H9 (cell line): ENCODE measurements at regions not wholly inside any gene's neighbourhood (a gene's known extent, or its start where the extent isn't known, plus 50 kb on each side); places are given as distances from the start of the nearest gene placed in this dataset.

Experiments used
- DNase-seq: peaks from one replicate; pipeline ENCODE4 v3.0.0-alpha.2; 2017
- H2AFZ ChIP-seq: one replicate; pipeline ENCODE4 v1.6.1; 2013; ENCODE audit warnings: mild to moderate bottlenecking, low read length, control low read depth, moderate library complexity
- H2AK5ac ChIP-seq: 2 replicates; pipeline ENCODE4 v1.6.1; 2013; ENCODE audit warnings: low read length, control low read depth, mixed read lengths; ENCODE audit not compliant: insufficient read length
- H2BK120ac ChIP-seq: one replicate; pipeline ENCODE4 v1.6.1; 2013; ENCODE audit warnings: low read depth, mild to moderate bottlenecking, low read length, control low read depth, inconsistent platforms; ENCODE audit not compliant: poor library complexity, severe bottlenecking
- H2BK12ac ChIP-seq: 2 replicates; pipeline ENCODE4 v1.6.1; 2013; ENCODE audit warnings: low read length, control low read depth, mixed read lengths, low read depth; ENCODE audit not compliant: insufficient read length
- H2BK15ac ChIP-seq: 2 replicates; pipeline ENCODE4 v1.6.1; 2013; ENCODE audit warnings: low read depth, low read length, control low read depth
- H2BK20ac ChIP-seq: one replicate; pipeline ENCODE4 v1.6.1; 2013; ENCODE audit warnings: low read depth, mild to moderate bottlenecking, low read length, control low read depth, inconsistent platforms; ENCODE audit not compliant: poor library complexity, severe bottlenecking
- H2BK5ac ChIP-seq: 2 replicates; pipeline ENCODE4 v1.6.1; 2013; ENCODE audit warnings: low read length, control low read depth, mixed read lengths; ENCODE audit not compliant: insufficient read length
- H3K14ac ChIP-seq: 2 replicates; pipeline ENCODE4 v1.6.1; 2013; ENCODE audit warnings: low read length, control low read depth; ENCODE audit not compliant: insufficient read depth
- H3K18ac ChIP-seq: 2 replicates; pipeline ENCODE4 v1.6.1; 2013; ENCODE audit warnings: low read depth, mild to moderate bottlenecking, mixed read lengths, low read length, control low read depth; ENCODE audit not compliant: insufficient read length
- H3K23ac ChIP-seq: 2 replicates; pipeline ENCODE4 v1.6.1; 2013; ENCODE audit warnings: low read length, control low read depth, mixed read lengths, low read depth; ENCODE audit not compliant: insufficient read length
- H3K23me2 ChIP-seq: 2 replicates; pipeline ENCODE4 v1.6.1; 2013; ENCODE audit warnings: low read depth, mild to moderate bottlenecking, mixed read lengths, low read length, control low read depth; ENCODE audit not compliant: insufficient read length, poor library complexity, severe bottlenecking
- H3K27ac ChIP-seq: 2 replicates; pipeline ENCODE4 v1.5.1; 2013; ENCODE audit warnings: low read length, control low read depth, mixed read lengths, low read depth; ENCODE audit not compliant: insufficient read length
- H3K27me3 ChIP-seq: 2 replicates; pipeline ENCODE4 v1.6.1; 2013; ENCODE audit warnings: low read length, control low read depth, inconsistent platforms; ENCODE audit not compliant: insufficient read depth
- H3K4ac ChIP-seq: 2 replicates; pipeline ENCODE4 v1.6.1; 2013; ENCODE audit warnings: low read depth, mild to moderate bottlenecking, control low read depth, inconsistent platforms, low read length, moderate library complexity
- H3K4me1 ChIP-seq: 2 replicates; pipeline ENCODE4 v1.6.1; 2013; ENCODE audit warnings: low read length, control low read depth, inconsistent platforms; ENCODE audit not compliant: insufficient read depth
- H3K4me2 ChIP-seq: 2 replicates; pipeline ENCODE4 v1.6.1; 2013; ENCODE audit warnings: low read length, control low read depth, mixed read lengths; ENCODE audit not compliant: insufficient read length, insufficient read depth
- H3K56ac ChIP-seq: 2 replicates; pipeline ENCODE4 v1.6.1; 2013; ENCODE audit warnings: low read depth, mild to moderate bottlenecking, mixed read lengths, low read length, control low read depth; ENCODE audit not compliant: insufficient read length
- H3K79me1 ChIP-seq: 2 replicates; pipeline ENCODE4 v1.6.1; 2013; ENCODE audit warnings: low read depth, mild to moderate bottlenecking, moderate library complexity, low read length, control low read depth, inconsistent platforms; ENCODE audit not compliant: insufficient read depth, poor library complexity, severe bottlenecking
- H3K79me2 ChIP-seq: 2 replicates; pipeline ENCODE4 v1.6.1; 2013; ENCODE audit warnings: low read length, control low read depth, inconsistent platforms; ENCODE audit not compliant: insufficient read depth
- H3K9ac ChIP-seq: 2 replicates; pipeline ENCODE4 v1.6.1; 2013; ENCODE audit warnings: low read length, control low read depth, mixed read lengths; ENCODE audit not compliant: insufficient read length; ENCODE audit errors: extremely low read depth
- H3K9me3 ChIP-seq: one replicate; pipeline ENCODE4 v1.6.1; 2013; ENCODE audit warnings: low read depth, low read length, inconsistent platforms; ENCODE audit not compliant: control insufficient read depth
- H3T11ph ChIP-seq: one replicate; pipeline ENCODE4 v1.6.1; 2013; ENCODE audit warnings: mild to moderate bottlenecking, low read length, control low read depth, inconsistent platforms
- H4K20me1 ChIP-seq: one replicate; pipeline ENCODE4 v1.6.1; 2013; ENCODE audit not compliant: control insufficient read depth, insufficient read length, insufficient read depth
- H4K5ac ChIP-seq: 2 replicates; pipeline ENCODE4 v1.6.1; 2013; ENCODE audit warnings: low read depth, mild to moderate bottlenecking, mixed read lengths, low read length, control low read depth; ENCODE audit not compliant: insufficient read length
- H4K8ac ChIP-seq: replicated peaks from 2 replicates; pipeline ENCODE4 v1.6.1; 2013; ENCODE audit warnings: low read length, control low read depth, mixed read lengths, low read depth; ENCODE audit not compliant: insufficient read length
- H4K91ac ChIP-seq: 2 replicates; pipeline ENCODE4 v1.6.1; 2013; ENCODE audit warnings: low read depth, mild to moderate bottlenecking, moderate library complexity, mixed read lengths, low read length, control low read depth; ENCODE audit not compliant: insufficient read length
- H3K27ac Mint-ChIP-seq, 3 experiments: 2 replicates in 2 of 3; 3 replicates in 1 of 3; pipeline ENCODE4 v1.8.0; 2020 to 2021; ENCODE audit warnings: mixed read lengths in 3 of 3, mild to moderate bottlenecking in 1 of 3, moderate library complexity in 1 of 3
- H3K27me3 Mint-ChIP-seq: 2 replicates; pipeline ENCODE4 v1.8.0; 2021; ENCODE audit warnings: low read depth, mild to moderate bottlenecking, moderate library complexity, mixed read lengths
- H3K36me3 Mint-ChIP-seq, 3 experiments: 2 replicates in 2 of 3; 3 replicates in 1 of 3; pipeline ENCODE4 v1.8.0; 2020 to 2021; ENCODE audit warnings: low read depth in 3 of 3, mixed read lengths in 3 of 3; ENCODE audit not compliant: insufficient read depth in 1 of 3
- H3K4me1 Mint-ChIP-seq, 2 experiments: 2 replicates each; pipeline ENCODE4 v1.8.0; 2020; ENCODE audit warnings: mixed read lengths in 2 of 2
- H3K4me3 Mint-ChIP-seq, 2 experiments: 2 replicates in 1 of 2; 3 replicates in 1 of 2; pipeline ENCODE4 v1.8.0; 2020 to 2021; ENCODE audit warnings: mild to moderate bottlenecking in 2 of 2, mixed read lengths in 2 of 2, moderate library complexity in 1 of 2
- H3K9me3 Mint-ChIP-seq, 2 experiments: 2 replicates in 1 of 2; 3 replicates in 1 of 2; pipeline ENCODE4 v1.8.0; 2020; ENCODE audit warnings: mild to moderate bottlenecking in 2 of 2, mixed read lengths in 2 of 2, moderate library complexity in 1 of 2
- WGBS: extraction: QIAGEN DNeasy Blood & Tissue Kit; methylation state at CpG from one replicate; pipeline ENCODE4 v1.1.7; 2013; ENCODE audit warnings: missing lambda C conversion rate, low lambda C conversion rate, mixed read lengths; ENCODE audit not compliant: insufficient read length; ENCODE audit errors: extremely low coverage; 5-methylcytosine and 5-hydroxymethylcytosine counted together
- TF ChIP-seq, protein P1 (sequence below): fragments of 200-600 bp; sonication (generic); conservative IDR thresholded peaks from 3 replicates; pipeline ENCODE4 v1.8.0; 2021; ENCODE audit warnings: antibody characterized with exemption, mild to moderate bottlenecking

DNA sequence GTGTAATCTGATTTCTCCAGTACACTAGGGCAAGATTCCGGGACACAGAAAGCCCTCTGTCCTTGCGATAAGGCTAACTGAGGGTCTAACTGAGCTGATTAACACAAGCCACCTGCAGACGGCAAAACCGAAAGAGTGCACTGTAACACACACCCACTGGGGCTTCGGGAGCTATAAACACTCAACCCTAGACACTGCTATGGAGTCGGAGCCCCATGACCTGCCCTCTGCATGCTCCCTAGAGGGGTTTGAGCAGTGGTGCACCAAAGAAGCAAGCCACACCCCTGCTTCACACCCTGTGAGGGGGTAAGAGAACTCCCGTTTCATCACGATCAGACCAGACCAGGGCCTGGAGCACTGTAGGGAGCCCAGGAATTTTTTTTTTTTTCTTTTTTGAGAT lies 72.4 kb downstream of the DMRTA2 start:
- Histone ChIP-seq H3K27ac (no peak overlapping the region), H2BK120ac (no peak overlapping the region), H2BK12ac (no peak overlapping the region), H3K79me1 (no peaks in the 10 kb centered on the region), H3K23ac (no peak overlapping the region), H3K4me1 (no peaks in the 10 kb centered on the region), H3K56ac (no peak overlapping the region), H2BK15ac (no peak overlapping the region), H3K9me3 (no peaks in the 10 kb centered on the region), H4K91ac (no peak overlapping the region), H3K9ac (no peak overlapping the region), H3T11ph (no peak overlapping the region), H3K23me2 (no peaks in the 10 kb centered on the region), H4K20me1 (no peaks in the 10 kb centered on the region), H4K8ac (no peak overlapping the region), H3K14ac (no peak overlapping the region), H3K27me3 (no peaks in the 10 kb centered on the region), H2BK20ac (no peak overlapping the region), H2AK5ac (no peak overlapping the region), H2AFZ (no peak overlapping the region), H2BK5ac (no peak overlapping the region), H3K79me2 (no peaks in the 10 kb centered on the region), H3K18ac (no peak overlapping the region), H4K5ac (no peak overlapping the region), H3K4ac (no peak overlapping the region), H3K4me2 (no peak overlapping the region)
- WGBS: no CpG with 5 or more reads among the region's 8 CpGs
- Mint-ChIP-seq H3K27ac (no peak overlapping the region; a peak in 1 of 7 replicates), H3K36me3 (no peaks in the 10 kb centered on the region; a peak in 1 of 7 replicates), H3K4me3 (no peak overlapping the region), H3K9me3 (peaks cover 4 to 22% of the 10 kb centered on the region in 2 experiments; a peak in 4 of 5 replicates), H3K4me1 (peaks cover 11 to 12% of the 10 kb centered on the region in 2 experiments), H3K27me3 (peaks cover 16% of the 10 kb centered on the region)
- no peak for DNase-seq
- TF ChIP-seq, protein P1, sequence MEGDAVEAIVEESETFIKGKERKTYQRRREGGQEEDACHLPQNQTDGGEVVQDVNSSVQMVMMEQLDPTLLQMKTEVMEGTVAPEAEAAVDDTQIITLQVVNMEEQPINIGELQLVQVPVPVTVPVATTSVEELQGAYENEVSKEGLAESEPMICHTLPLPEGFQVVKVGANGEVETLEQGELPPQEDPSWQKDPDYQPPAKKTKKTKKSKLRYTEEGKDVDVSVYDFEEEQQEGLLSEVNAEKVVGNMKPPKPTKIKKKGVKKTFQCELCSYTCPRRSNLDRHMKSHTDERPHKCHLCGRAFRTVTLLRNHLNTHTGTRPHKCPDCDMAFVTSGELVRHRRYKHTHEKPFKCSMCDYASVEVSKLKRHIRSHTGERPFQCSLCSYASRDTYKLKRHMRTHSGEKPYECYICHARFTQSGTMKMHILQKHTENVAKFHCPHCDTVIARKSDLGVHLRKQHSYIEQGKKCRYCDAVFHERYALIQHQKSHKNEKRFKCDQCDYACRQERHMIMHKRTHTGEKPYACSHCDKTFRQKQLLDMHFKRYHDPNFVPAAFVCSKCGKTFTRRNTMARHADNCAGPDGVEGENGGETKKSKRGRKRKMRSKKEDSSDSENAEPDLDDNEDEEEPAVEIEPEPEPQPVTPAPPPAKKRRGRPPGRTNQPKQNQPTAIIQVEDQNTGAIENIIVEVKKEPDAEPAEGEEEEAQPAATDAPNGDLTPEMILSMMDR: no peak
